ENCODE measurements at regions not wholly inside any gene's neighbourhood (a gene's known extent, or its start where the extent isn't known, plus 50 kb on each side); places are given as distances from the start of the nearest gene placed in this dataset.

- no peaks in the 10 kb centered on the region for H4K20me1 ChIP-seq (ENCODE audit: insufficient read depth, low read length, poor library complexity, severe bottlenecking)
Measured at GRCh38 chr2:219878516-219878915, 251.1 kb downstream of the SLC4A3 start.

GRCh38 chr2:219881851-219882250 lies 254.4 kb downstream of the SLC4A3 start:
- H3K9ac ChIP-seq (ENCODE audit: low read depth, low read length, poor library complexity, severe bottlenecking) = no peak overlapping the region
- no peaks in the 10 kb centered on the region for H3K4me1 ChIP-seq (ENCODE audit: insufficient read depth, low read length, poor library complexity, severe bottlenecking)
- H3K36me3 ChIP-seq (ENCODE audit: insufficient read depth, low read length) = no peaks in the 10 kb centered on the region
- no peaks in the 10 kb centered on the region for H3F3A ChIP-seq (ENCODE audit: low read depth)
- no peak overlapping the region for H3K4me2 ChIP-seq (ENCODE audit: low read depth, low read length, poor library complexity, severe bottlenecking)
- no peak overlapping the region for H2AFZ ChIP-seq (ENCODE audit: low read length)
- H3K9me2 ChIP-seq (replicated peaks; ENCODE audit: low read depth, low read length) = no peaks in the 10 kb centered on the region
- TF ChIP-seq EZH2phosphoT487 (IDR thresholded peaks at IDR 0.05; ENCODE audit: borderline replicate concordance) (no peak), CTCF (conservative IDR thresholded peaks at IDR 0.05; ENCODE audit: low read length) (no peak)
- H3K79me2 ChIP-seq (ENCODE audit: insufficient read depth, low read length) = no peaks in the 10 kb centered on the region
- H4K20me1 ChIP-seq (ENCODE audit: insufficient read depth, low read length, poor library complexity, severe bottlenecking) = no peaks in the 10 kb centered on the region
- H3K4me3 ChIP-seq (ENCODE audit: low read length, poor library complexity, severe bottlenecking) = no peak overlapping the region
- no peaks in the 10 kb centered on the region for H3K27me3 ChIP-seq (ENCODE audit: insufficient read depth, low read length, poor library complexity, severe bottlenecking)
- H3K9me3 ChIP-seq (ENCODE audit: insufficient read depth, low read depth, low read length) = no peaks in the 10 kb centered on the region

More at GRCh38 chr2:219878516-219878915, 251.1 kb downstream of the SLC4A3 start:
- no peak overlapping the region for H3K4me2 ChIP-seq (ENCODE audit: low read depth, low read length, poor library complexity, severe bottlenecking)
- H3K9ac ChIP-seq (ENCODE audit: low read depth, low read length, poor library complexity, severe bottlenecking) = no peak overlapping the region
- no peaks in the 10 kb centered on the region for H3K79me2 ChIP-seq (ENCODE audit: insufficient read depth, low read length)
- TF ChIP-seq EZH2phosphoT487 (IDR thresholded peaks at IDR 0.05; ENCODE audit: borderline replicate concordance) = no peak
- no peak for TF ChIP-seq CTCF (conservative IDR thresholded peaks at IDR 0.05; ENCODE audit: low read length)
- no peaks in the 10 kb centered on the region for H3K36me3 ChIP-seq (ENCODE audit: insufficient read depth, low read length)
- no peaks in the 10 kb centered on the region for H3K27me3 ChIP-seq (ENCODE audit: insufficient read depth, low read length, poor library complexity, severe bottlenecking)
- no peaks in the 10 kb centered on the region for H3K4me1 ChIP-seq (ENCODE audit: insufficient read depth, low read length, poor library complexity, severe bottlenecking)
- no peaks in the 10 kb centered on the region for H3F3A ChIP-seq (ENCODE audit: low read depth)
- no peaks in the 10 kb centered on the region for H3K9me3 ChIP-seq (ENCODE audit: insufficient read depth, low read depth, low read length)
- H3K4me3 ChIP-seq (ENCODE audit: low read length, poor library complexity, severe bottlenecking) = no peak overlapping the region
- H3K9me2 ChIP-seq (replicated peaks; ENCODE audit: low read depth, low read length) = no peaks in the 10 kb centered on the region
- H2AFZ ChIP-seq (ENCODE audit: low read length) = no peak overlapping the region

GRCh38 chr2:219886615-219887014 lies 259.2 kb downstream of the SLC4A3 start:
- no peak overlapping the region for H2AFZ ChIP-seq (ENCODE audit: low read length)
- H3F3A ChIP-seq (ENCODE audit: low read depth) = no peaks in the 10 kb centered on the region
- H3K27me3 ChIP-seq (ENCODE audit: insufficient read depth, low read length, poor library complexity, severe bottlenecking) = no peaks in the 10 kb centered on the region
- H3K9ac ChIP-seq (ENCODE audit: low read depth, low read length, poor library complexity, severe bottlenecking) = no peak overlapping the region
- H3K4me3 ChIP-seq (ENCODE audit: low read length, poor library complexity, severe bottlenecking) = no peak overlapping the region
- no peaks in the 10 kb centered on the region for H3K4me1 ChIP-seq (ENCODE audit: insufficient read depth, low read length, poor library complexity, severe bottlenecking)
- no peaks in the 10 kb centered on the region for H3K9me2 ChIP-seq (replicated peaks; ENCODE audit: low read depth, low read length)
- H3K79me2 ChIP-seq (ENCODE audit: insufficient read depth, low read length) = no peaks in the 10 kb centered on the region
- TF ChIP-seq EZH2phosphoT487 (IDR thresholded peaks at IDR 0.05; ENCODE audit: borderline replicate concordance) = no peak
- no peak for TF ChIP-seq CTCF (conservative IDR thresholded peaks at IDR 0.05; ENCODE audit: low read length)
- no peaks in the 10 kb centered on the region for H3K9me3 ChIP-seq (ENCODE audit: insufficient read depth, low read depth, low read length)
- no peak overlapping the region for H3K4me2 ChIP-seq (ENCODE audit: low read depth, low read length, poor library complexity, severe bottlenecking)
- H3K36me3 ChIP-seq (ENCODE audit: insufficient read depth, low read length) = no peaks in the 10 kb centered on the region
- H4K20me1 ChIP-seq (ENCODE audit: insufficient read depth, low read length, poor library complexity, severe bottlenecking) = no peaks in the 10 kb centered on the region

All from Loucy (cell line).